Activated CD4-positive, alpha-beta T cell treated with anti-CD3 and anti-CD28 coated beads, Interleukin-2, Interleukin-4, amounts not matched to agents 100 ng/mL and 50 ng/mL, durations not matched to agents 16 hours and 8 hours (primary cell): ENCODE measurements at regions not wholly inside any gene's neighbourhood (a gene's known extent, or its start where the extent isn't known, plus 50 kb on each side); places are given as distances from the start of the nearest gene placed in this dataset.

Source experiments
- DNase-seq: peaks from one replicate; pipeline ENCODE4 v3.0.0-alpha.2; 2020; ENCODE audit warnings: low spot score

GRCh38 chr22:48444320-48445112 is 1383.2 kb downstream of the BRD1 start:
- DNase-seq: no peak

GRCh38 chr22:48443680-48444079 is 1384.0 kb downstream of the BRD1 start:
- no peak for DNase-seq

GRCh38 chr22:48442663-48443062 is 1385.0 kb downstream of the BRD1 start:
- no peak for DNase-seq

- DNase-seq: no peak
Measured at GRCh38 chr22:48441553-48441850, 1386.2 kb downstream of the BRD1 start.

GRCh38 chr22:48440673-48441552 is 1386.8 kb downstream of the BRD1 start:
- no peak for DNase-seq

- no peak for DNase-seq
Measured at GRCh38 chr22:48440176-48440575, 1387.5 kb downstream of the BRD1 start.

GRCh38 chr22:48439560-48440135 is 1388.0 kb downstream of the BRD1 start:
- DNase-seq: no peak

GRCh38 chr22:48438800-48439559 is 1388.7 kb downstream of the BRD1 start:
- no peak for DNase-seq

GRCh38 chr22:48438096-48438495 is 1389.6 kb downstream of the BRD1 start:
- no peak for DNase-seq

- DNase-seq: no peak
Measured at GRCh38 chr22:48436201-48436931, 1391.3 kb downstream of the BRD1 start.

- DNase-seq: no peak
Measured at GRCh38 chr22:48434868-48435250, 1392.8 kb downstream of the BRD1 start.

GRCh38 chr22:48434156-48434867 is 1393.4 kb downstream of the BRD1 start:
- no peak for DNase-seq

GRCh38 chr22:48433647-48434046 is 1394.0 kb downstream of the BRD1 start:
- DNase-seq: no peak

GRCh38 chr22:48432781-48433518 is 1394.7 kb downstream of the BRD1 start:
- no peak for DNase-seq

GRCh38 chr22:48431536-48432315 is 1395.9 kb downstream of the BRD1 start:
- DNase-seq: no peak

GRCh38 chr22:48431014-48431413 is 1396.7 kb downstream of the BRD1 start:
- DNase-seq: no peak

- no peak for DNase-seq
Measured at GRCh38 chr22:48429446-48430020, 1398.1 kb downstream of the BRD1 start.

GRCh38 chr22:48428631-48429371 is 1398.9 kb downstream of the BRD1 start:
- DNase-seq: no peak
